ENCODE measurements at regions not wholly inside any gene's neighbourhood (a gene's known extent, or its start where the extent isn't known, plus 50 kb on each side); places are given as distances from the start of the nearest gene placed in this dataset.

DNA sequence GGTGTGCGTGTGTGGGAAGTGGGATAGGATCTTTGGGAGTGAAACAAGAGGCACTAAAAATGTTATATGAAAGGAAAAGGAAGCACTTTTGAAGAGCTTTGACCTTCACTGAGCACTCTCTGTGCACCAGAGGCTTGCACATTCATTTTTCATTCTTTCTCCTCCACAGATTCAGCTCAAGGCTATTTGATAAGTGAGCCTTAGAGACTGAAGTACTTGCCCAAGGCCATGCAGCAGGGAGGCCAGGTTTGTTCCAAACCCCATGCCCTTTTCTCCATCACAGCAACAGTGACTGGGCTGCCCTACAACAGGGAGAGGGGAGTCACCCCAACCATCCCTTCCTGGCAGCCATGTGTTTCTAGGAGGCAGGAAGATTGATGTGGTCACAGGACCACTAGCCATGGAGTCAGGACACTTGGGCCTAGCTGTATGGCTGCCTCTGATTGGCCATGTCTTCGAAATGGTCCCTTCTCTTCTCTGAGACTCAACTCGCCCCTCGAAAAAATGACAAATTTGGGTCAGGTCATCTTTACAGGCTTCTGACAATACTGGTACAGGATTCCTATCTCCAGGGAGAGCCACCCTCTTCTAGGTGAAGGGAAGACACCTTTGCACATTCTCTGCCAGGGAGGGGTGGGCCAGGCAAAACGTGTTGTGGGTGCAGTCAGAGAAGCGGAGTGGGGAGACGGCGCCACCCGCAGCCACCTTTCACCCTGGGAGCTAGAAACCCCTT lies 123.5 kb upstream of the MYCN start:
- no peak for TF ChIP-seq EZH2 (IDR thresholded peaks at IDR 0.05; ENCODE audit: borderline replicate concordance, insufficient read depth, low read length, poor library complexity, severe bottlenecking)
- TF ChIP-seq POLR2AphosphoS5 (IDR thresholded peaks at IDR 0.05): no peak
- TF ChIP-seq, protein P1, sequence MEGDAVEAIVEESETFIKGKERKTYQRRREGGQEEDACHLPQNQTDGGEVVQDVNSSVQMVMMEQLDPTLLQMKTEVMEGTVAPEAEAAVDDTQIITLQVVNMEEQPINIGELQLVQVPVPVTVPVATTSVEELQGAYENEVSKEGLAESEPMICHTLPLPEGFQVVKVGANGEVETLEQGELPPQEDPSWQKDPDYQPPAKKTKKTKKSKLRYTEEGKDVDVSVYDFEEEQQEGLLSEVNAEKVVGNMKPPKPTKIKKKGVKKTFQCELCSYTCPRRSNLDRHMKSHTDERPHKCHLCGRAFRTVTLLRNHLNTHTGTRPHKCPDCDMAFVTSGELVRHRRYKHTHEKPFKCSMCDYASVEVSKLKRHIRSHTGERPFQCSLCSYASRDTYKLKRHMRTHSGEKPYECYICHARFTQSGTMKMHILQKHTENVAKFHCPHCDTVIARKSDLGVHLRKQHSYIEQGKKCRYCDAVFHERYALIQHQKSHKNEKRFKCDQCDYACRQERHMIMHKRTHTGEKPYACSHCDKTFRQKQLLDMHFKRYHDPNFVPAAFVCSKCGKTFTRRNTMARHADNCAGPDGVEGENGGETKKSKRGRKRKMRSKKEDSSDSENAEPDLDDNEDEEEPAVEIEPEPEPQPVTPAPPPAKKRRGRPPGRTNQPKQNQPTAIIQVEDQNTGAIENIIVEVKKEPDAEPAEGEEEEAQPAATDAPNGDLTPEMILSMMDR (IDR thresholded peaks at IDR 0.05; ENCODE audit: poor library complexity, severe bottlenecking): no peak
- TF ChIP-seq MXI1 (conservative IDR thresholded peaks at IDR 0.05; ENCODE audit: poor library complexity, severe bottlenecking): no peak
- no peak for TF ChIP-seq EP300 (conservative IDR thresholded peaks at IDR 0.05; ENCODE audit: poor library complexity, severe bottlenecking)
